ENCODE measurements at regions not wholly inside any gene's neighbourhood (a gene's known extent, or its start where the extent isn't known, plus 50 kb on each side); places are given as distances from the start of the nearest gene placed in this dataset.

- TF ChIP-seq SIN3A (IDR thresholded peaks at IDR 0.05; ENCODE audit: borderline replicate concordance, insufficient read depth, low read length) (no peak), REST (IDR thresholded peaks at IDR 0.05; ENCODE audit: insufficient read depth in 1 of 2, low read depth in 2 of 2, low read length in 2 of 2) (no peak), TAF1 (IDR thresholded peaks at IDR 0.05; ENCODE audit: borderline replicate concordance, insufficient read depth, low read length) (no peak), POLR2AphosphoS5 (IDR thresholded peaks at IDR 0.05; ENCODE audit: low read depth, low read length) (no peak), FOXP2 (optimal IDR thresholded peaks at IDR 0.05; ENCODE audit: borderline replicate concordance, extremely low read depth, extremely low read length, insufficient read depth) (no peak)
These were observed 673.9 kb upstream of the RGMB start for GRCh38 chr5:98099448-98100105.

- TF ChIP-seq SIN3A (IDR thresholded peaks at IDR 0.05; ENCODE audit: borderline replicate concordance, insufficient read depth, low read length) (no peak), REST (IDR thresholded peaks at IDR 0.05; ENCODE audit: insufficient read depth in 1 of 2, low read depth in 2 of 2, low read length in 2 of 2) (no peak), TAF1 (IDR thresholded peaks at IDR 0.05; ENCODE audit: borderline replicate concordance, insufficient read depth, low read length) (no peak)
These were observed 672.3 kb upstream of the RGMB start for GRCh38 chr5:98101131-98101530.

- TF ChIP-seq TAF1 (IDR thresholded peaks at IDR 0.05; ENCODE audit: borderline replicate concordance, insufficient read depth, low read length), result no peak
- no peak for TF ChIP-seq SIN3A (IDR thresholded peaks at IDR 0.05; ENCODE audit: borderline replicate concordance, insufficient read depth, low read length)
- TF ChIP-seq REST (IDR thresholded peaks at IDR 0.05; ENCODE audit: insufficient read depth in 1 of 2, low read depth in 2 of 2, low read length in 2 of 2), result no peak
These were observed 670.5 kb upstream of the RGMB start for GRCh38 chr5:98102936-98103335.

GRCh38 chr5:98103807-98104206, 669.7 kb upstream of the RGMB start:
- TF ChIP-seq SIN3A (IDR thresholded peaks at IDR 0.05; ENCODE audit: borderline replicate concordance, insufficient read depth, low read length) (no peak), FOXP2 (optimal IDR thresholded peaks at IDR 0.05; ENCODE audit: borderline replicate concordance, extremely low read depth, extremely low read length, insufficient read depth) (no peak), POLR2AphosphoS5 (IDR thresholded peaks at IDR 0.05; ENCODE audit: low read depth, low read length) (no peak), REST (IDR thresholded peaks at IDR 0.05; ENCODE audit: insufficient read depth in 1 of 2, low read depth in 2 of 2, low read length in 2 of 2) (no peak), TAF1 (IDR thresholded peaks at IDR 0.05; ENCODE audit: borderline replicate concordance, insufficient read depth, low read length) (no peak)
